HCT116 (cell line): ENCODE measurements at regions not wholly inside any gene's neighbourhood (a gene's known extent, or its start where the extent isn't known, plus 50 kb on each side); places are given as distances from the start of the nearest gene placed in this dataset.
A peak's percentile ranks its signal among the peaks of the same experiment; 100 is the strongest.

Experiments
- ATAC-seq: fragments of 200-7000 bp; cut with Tn5 transposase; 2 replicates; pipeline ENCODE4 v1.9.1; 2020; ENCODE audit warnings: mild to moderate bottlenecking, moderate library complexity
- BruUV-seq: library from RNA; stranded (reverse); fragments of 400-500 nt; replicated peaks from 2 replicates; lab custom pipeline; 2021; lab: Mats Ljungman, UMichigan
- CTCF ChIA-PET: fragments of 300-600 bp; sonication (Branson Sonifier 250); formaldehyde crosslinking; loops from one replicate; lab custom pipeline; 2021; ENCODE audit warnings: antibody characterized with exemption; lab: Charles Lee
- POLR2A ChIA-PET: fragments of 300-600, 350-600 bp; sonication (Branson Sonifier 250); formaldehyde crosslinking; loops from one replicate; lab custom pipeline; 2021; ENCODE audit warnings: antibody characterized with exemption; lab: Charles Lee
- RAD21 ChIA-PET, 2 experiments: fragments of 300-600 bp; sonication (Branson Sonifier 250); formaldehyde crosslinking; loops; one replicate each; lab custom pipeline; 2023; ENCODE audit warnings: low total read pairs in 2 of 2; ENCODE audit not compliant: uncharacterized antibody in 2 of 2, unreplicated experiment in 2 of 2, low non-redundant PET in 1 of 2; lab: Charles Lee
- DNase-seq: peaks from one replicate; pipeline ENCODE4 v3.0.0-alpha.2; 2010; ENCODE audit warnings: low read depth, low spot score
- H2AFZ ChIP-seq: fragments of 200-600 bp; shearing (Covaris generic), sonication (generic); 2 replicates; pipeline ENCODE4 v1.6.1; 2017; ENCODE audit warnings: low read depth, mixed run types, mixed read lengths, antibody characterized with exemption, low read length; ENCODE audit not compliant: poor library complexity, severe bottlenecking
- H3K27ac ChIP-seq: 2 replicates; pipeline ENCODE4 v1.5.1; 2012; ENCODE audit warnings: low read depth, low read length
- H3K27me3 ChIP-seq: fragments of 200-600 bp; sonication (generic); 2 replicates; pipeline ENCODE4 v1.6.1; 2016; ENCODE audit warnings: mixed run types, low read length, mixed read lengths; ENCODE audit not compliant: insufficient read depth
- H3K36me3 ChIP-seq, 2 experiments: fragments of 200-500 bp in 1 of 2; fragments of 200-600 bp in 1 of 2; sonication (Bioruptor generic) in 1 of 2; sonication (generic) in 1 of 2; 2 replicates each; pipeline versions ENCODE4 v1.5.1 to v1.6.1; 2014 to 2016; ENCODE audit warnings: low read length in 2 of 2, inconsistent platforms in 1 of 2, mixed read lengths in 1 of 2, mixed run types in 1 of 2; ENCODE audit not compliant: insufficient read depth in 2 of 2, control insufficient read depth in 1 of 2
- H3K4me1 ChIP-seq, 2 experiments: fragments of 200-600 bp in 1 of 2; sonication (generic) in 1 of 2; 2 replicates each; pipeline versions ENCODE4 v1.5.1 to v1.6.1; 2012 to 2017; ENCODE audit warnings: low read length in 2 of 2, inconsistent platforms in 1 of 2, mild to moderate bottlenecking in 1 of 2, mixed read lengths in 1 of 2, mixed run types in 1 of 2, moderate library complexity in 1 of 2; ENCODE audit not compliant: insufficient read depth in 2 of 2, control insufficient read depth in 1 of 2
- H3K4me2 ChIP-seq: fragments of 200-600 bp; sonication (generic); 2 replicates; pipeline ENCODE4 v1.6.1; 2017; ENCODE audit warnings: mixed run types, low read length, mixed read lengths
- H3K4me3 ChIP-seq, 2 experiments: fragments of 200-600 bp in 1 of 2; sonication (generic) in 1 of 2; replicated peaks in 1 of 2; 2 replicates each; pipeline ENCODE4 v1.5.1; 2011 to 2016; ENCODE audit warnings: low read length in 2 of 2, control low read depth in 1 of 2, low read depth in 1 of 2, mild to moderate bottlenecking in 1 of 2, mixed read lengths in 1 of 2, mixed run types in 1 of 2
- H3K79me2 ChIP-seq: fragments of 200-600 bp; sonication (generic); 2 replicates; pipeline ENCODE4 v1.6.1; 2017; ENCODE audit warnings: mild to moderate bottlenecking, mixed run types, low read length, moderate library complexity, mixed read lengths; ENCODE audit not compliant: insufficient read depth
- H3K9ac ChIP-seq: fragments of 200-600 bp; sonication (generic); 2 replicates; pipeline ENCODE4 v1.6.1; 2016; ENCODE audit warnings: low read length, mixed read lengths
- H3K9me2 ChIP-seq: fragments of 200-600 bp; sonication (generic), shearing (Covaris generic); 2 replicates; pipeline ENCODE4 v1.6.1; 2017; ENCODE audit warnings: mixed run types, mild to moderate bottlenecking, moderate library complexity; ENCODE audit not compliant: insufficient read depth
- H3K9me3 ChIP-seq, 2 experiments: fragments of 200-500 bp in 1 of 2; fragments of 200-600 bp in 1 of 2; sonication (Bioruptor generic) in 1 of 2; sonication (generic) in 1 of 2; 2 replicates each; pipeline ENCODE4 v1.6.1; 2014 to 2017; ENCODE audit warnings: low read length in 2 of 2, mixed read lengths in 2 of 2, inconsistent platforms in 1 of 2, low read depth in 1 of 2, mild to moderate bottlenecking in 1 of 2, mixed run types in 1 of 2, moderate library complexity in 1 of 2; ENCODE audit not compliant: control insufficient read depth in 1 of 2, insufficient read depth in 1 of 2
- H4K20me1 ChIP-seq: fragments of 200-600 bp; sonication (generic), shearing (Covaris generic); 2 replicates; pipeline ENCODE4 v1.6.1; 2017; ENCODE audit warnings: mixed run types, mild to moderate bottlenecking, moderate library complexity; ENCODE audit not compliant: insufficient read depth
- CEBPB ChIP-seq: IDR thresholded peaks from 2 replicates; pipeline ENCODE4 v1.6.1; 2012; ENCODE audit warnings: low read depth
- EZH2 ChIP-seq: fragments of 200-600 bp; sonication (generic); IDR thresholded peaks from 2 replicates; pipeline ENCODE4 v1.6.1; 2017; ENCODE audit warnings: antibody characterized with exemption, mixed run types
- EZH2phosphoT487 ChIP-seq: fragments of 200-600 bp; IDR thresholded peaks from 2 replicates; pipeline ENCODE4 v1.6.1; 2018; ENCODE audit warnings: antibody characterized with exemption, borderline replicate concordance
- JUND ChIP-seq: IDR thresholded peaks from 2 replicates; pipeline ENCODE4 v1.6.1; 2012
- SRF ChIP-seq: IDR thresholded peaks from 2 replicates; pipeline ENCODE4 v1.6.1; 2012; ENCODE audit warnings: low read depth
- TCF7L2 ChIP-seq: IDR thresholded peaks from 2 replicates; pipeline ENCODE4 v1.7.0; 2011; ENCODE audit warnings: borderline replicate concordance, inconsistent platforms; ENCODE audit not compliant: insufficient read depth, insufficient read length; ENCODE audit errors: extremely low read depth
- YY1 ChIP-seq: IDR thresholded peaks from 2 replicates; pipeline ENCODE4 v1.6.1; 2011; ENCODE audit warnings: low read length, low read depth, moderate library complexity, mild to moderate bottlenecking; ENCODE audit not compliant: insufficient replicate concordance; ENCODE audit errors: extremely low read depth
- intact Hi-C: fragments of 100-400 bp; cut with micrococcal nuclease; formaldehyde crosslinking; loops from 2 replicates; pipeline ENCODE4 v1.10.0; 2022
- TF ChIP-seq, protein P1 (sequence below): IDR thresholded peaks from 2 replicates; pipeline ENCODE4 v1.6.1; 2012; ENCODE audit warnings: low read depth

DNA sequence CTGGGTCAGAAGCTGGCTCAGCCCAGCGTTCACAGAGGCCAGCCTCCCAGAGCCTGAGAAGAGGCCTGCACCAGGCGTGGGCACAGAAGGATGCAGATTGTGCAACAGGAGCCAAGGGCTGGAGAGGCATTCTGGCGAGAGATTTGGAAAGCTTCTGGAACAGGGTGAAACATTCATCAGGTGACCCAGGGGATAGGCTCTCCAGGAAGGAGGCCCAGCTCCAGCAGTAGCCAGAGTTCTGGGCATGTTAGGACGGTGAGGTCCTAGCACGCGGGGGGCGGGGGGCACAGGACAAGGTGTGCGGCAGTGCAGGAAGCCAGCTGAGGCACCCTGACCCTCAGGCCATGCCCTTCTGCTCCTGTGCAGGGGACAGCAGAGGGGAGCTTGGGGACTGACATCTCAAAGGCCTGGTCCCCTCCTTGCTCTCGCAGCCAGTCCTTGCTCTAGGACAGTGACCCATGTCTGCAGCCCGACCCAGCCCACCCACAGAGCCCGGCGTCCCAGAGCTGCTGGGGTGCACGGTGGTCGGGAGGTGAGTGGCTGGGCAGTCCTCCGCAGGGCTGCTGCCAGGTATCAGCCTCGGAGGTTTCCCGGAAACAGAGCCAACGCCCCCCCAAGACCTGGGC lies 111.7 kb upstream of the KLF13 start:
- no peak for TF ChIP-seq EZH2phosphoT487
- TF ChIP-seq, protein P1, sequence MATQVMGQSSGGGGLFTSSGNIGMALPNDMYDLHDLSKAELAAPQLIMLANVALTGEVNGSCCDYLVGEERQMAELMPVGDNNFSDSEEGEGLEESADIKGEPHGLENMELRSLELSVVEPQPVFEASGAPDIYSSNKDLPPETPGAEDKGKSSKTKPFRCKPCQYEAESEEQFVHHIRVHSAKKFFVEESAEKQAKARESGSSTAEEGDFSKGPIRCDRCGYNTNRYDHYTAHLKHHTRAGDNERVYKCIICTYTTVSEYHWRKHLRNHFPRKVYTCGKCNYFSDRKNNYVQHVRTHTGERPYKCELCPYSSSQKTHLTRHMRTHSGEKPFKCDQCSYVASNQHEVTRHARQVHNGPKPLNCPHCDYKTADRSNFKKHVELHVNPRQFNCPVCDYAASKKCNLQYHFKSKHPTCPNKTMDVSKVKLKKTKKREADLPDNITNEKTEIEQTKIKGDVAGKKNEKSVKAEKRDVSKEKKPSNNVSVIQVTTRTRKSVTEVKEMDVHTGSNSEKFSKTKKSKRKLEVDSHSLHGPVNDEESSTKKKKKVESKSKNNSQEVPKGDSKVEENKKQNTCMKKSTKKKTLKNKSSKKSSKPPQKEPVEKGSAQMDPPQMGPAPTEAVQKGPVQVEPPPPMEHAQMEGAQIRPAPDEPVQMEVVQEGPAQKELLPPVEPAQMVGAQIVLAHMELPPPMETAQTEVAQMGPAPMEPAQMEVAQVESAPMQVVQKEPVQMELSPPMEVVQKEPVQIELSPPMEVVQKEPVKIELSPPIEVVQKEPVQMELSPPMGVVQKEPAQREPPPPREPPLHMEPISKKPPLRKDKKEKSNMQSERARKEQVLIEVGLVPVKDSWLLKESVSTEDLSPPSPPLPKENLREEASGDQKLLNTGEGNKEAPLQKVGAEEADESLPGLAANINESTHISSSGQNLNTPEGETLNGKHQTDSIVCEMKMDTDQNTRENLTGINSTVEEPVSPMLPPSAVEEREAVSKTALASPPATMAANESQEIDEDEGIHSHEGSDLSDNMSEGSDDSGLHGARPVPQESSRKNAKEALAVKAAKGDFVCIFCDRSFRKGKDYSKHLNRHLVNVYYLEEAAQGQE = no peak
- TF ChIP-seq SRF = no peak
- no peak for TF ChIP-seq JUND
- TF ChIP-seq YY1 = no peak
- no peak for TF ChIP-seq EZH2
- TF ChIP-seq TCF7L2 = no peak
- no peak for TF ChIP-seq CEBPB
- H3K4me1 ChIP-seq = peaks cover 9 to 19% of the 10 kb centered on the region in 2 experiments; a peak in 3 of 4 replicates
- ChIA-PET CTCF (interaction anchor here (0.7 to 3.4 kb wide), 5 partner anchors 109 to 275 kb away, joined by 3 to 30 read pairs (median 5); no protein-coding TSS in a partner anchor), POLR2A (interaction anchor here (0.6 to 1.2 kb wide), 2 partner anchors 125 to 220 kb away, joined by 3 read pairs; no protein-coding TSS in a partner anchor), RAD21 (interaction anchor here (1.0 to 2.0 kb wide), 4 partner anchors 111 to 274 kb away, joined by 3 to 8 read pairs (median 6); partner anchors contain the start of gene KLF13 (in 1 of the 2))
- intact Hi-C loops = loop anchor here (1.0 to 10.0 kb wide), 3 partner anchors 111 to 273 kb away; partner anchors contain the start of gene KLF13
- H3K4me3 ChIP-seq = peak overlapping the region; percentile 51 to 63; a peak in 3 of 4 replicates
- ATAC-seq (peak; percentile 15), DNase-seq (no peak)
- H3K9me2 ChIP-seq = no peaks in the 10 kb centered on the region
- H3K9me3 ChIP-seq = no peaks in the 10 kb centered on the region
- H3K36me3 ChIP-seq = no peaks in the 10 kb centered on the region
- peak overlapping the region; percentile 87 for H3K4me2 ChIP-seq
- H4K20me1 ChIP-seq = no peaks in the 10 kb centered on the region
- no peak overlapping the region; the same call in 1 of the 2 replicates for H3K9ac ChIP-seq
- no peaks in the 10 kb centered on the region for H3K27me3 ChIP-seq
- H3K79me2 ChIP-seq = no peaks in the 10 kb centered on the region
- BruUV-seq = no TSS peak
- no peak overlapping the region for H2AFZ ChIP-seq
- H3K27ac ChIP-seq = no peak overlapping the region; the same call in 1 of the 2 replicates
